ENCODE measurements at regions not wholly inside any gene's neighbourhood (a gene's known extent, or its start where the extent isn't known, plus 50 kb on each side); places are given as distances from the start of the nearest gene placed in this dataset.

DNA sequence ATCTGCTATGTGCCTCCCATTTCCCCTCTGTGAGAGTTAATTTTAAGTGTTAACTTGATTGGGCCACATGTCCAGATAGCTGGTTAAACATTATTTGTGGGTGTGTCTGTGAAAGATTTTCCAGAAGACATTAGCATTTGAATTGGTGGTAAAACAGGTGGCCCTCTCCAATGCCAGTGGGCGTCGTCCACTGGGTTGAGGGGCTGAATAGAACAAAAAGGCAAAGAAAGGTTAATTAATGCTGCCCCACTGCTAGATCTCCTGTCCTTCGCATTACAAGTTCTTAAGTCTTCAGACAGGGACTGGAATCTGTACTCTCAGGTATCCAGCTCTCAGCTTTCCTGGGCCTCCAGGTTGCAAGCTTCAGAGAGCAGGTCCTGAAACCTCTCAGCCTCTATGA lies 1160.9 kb upstream of the LRRN3 start:
- H3K4me3 ChIP-seq (replicated peaks in 1 of 3), result no peak overlapping the region
- no peak overlapping the region for H3K27ac ChIP-seq
- intact Hi-C loops (cut with DNase I), result no loop called here
- H3K27me3 ChIP-seq, result no peaks in the 10 kb centered on the region
- WGBS, 2 donors, result 66 to 82% methylated on average over 3 of the region's 3 CpGs
- H3K4me1 ChIP-seq, result no peaks in the 10 kb centered on the region
- no peak for DNase-seq
- no peaks in the 10 kb centered on the region for H3K9me3 ChIP-seq
- no peaks in the 10 kb centered on the region for H3K36me3 ChIP-seq
- TF ChIP-seq POLR2A (IDR thresholded peaks at IDR 0.05), result no peak
- TF ChIP-seq, protein P1, sequence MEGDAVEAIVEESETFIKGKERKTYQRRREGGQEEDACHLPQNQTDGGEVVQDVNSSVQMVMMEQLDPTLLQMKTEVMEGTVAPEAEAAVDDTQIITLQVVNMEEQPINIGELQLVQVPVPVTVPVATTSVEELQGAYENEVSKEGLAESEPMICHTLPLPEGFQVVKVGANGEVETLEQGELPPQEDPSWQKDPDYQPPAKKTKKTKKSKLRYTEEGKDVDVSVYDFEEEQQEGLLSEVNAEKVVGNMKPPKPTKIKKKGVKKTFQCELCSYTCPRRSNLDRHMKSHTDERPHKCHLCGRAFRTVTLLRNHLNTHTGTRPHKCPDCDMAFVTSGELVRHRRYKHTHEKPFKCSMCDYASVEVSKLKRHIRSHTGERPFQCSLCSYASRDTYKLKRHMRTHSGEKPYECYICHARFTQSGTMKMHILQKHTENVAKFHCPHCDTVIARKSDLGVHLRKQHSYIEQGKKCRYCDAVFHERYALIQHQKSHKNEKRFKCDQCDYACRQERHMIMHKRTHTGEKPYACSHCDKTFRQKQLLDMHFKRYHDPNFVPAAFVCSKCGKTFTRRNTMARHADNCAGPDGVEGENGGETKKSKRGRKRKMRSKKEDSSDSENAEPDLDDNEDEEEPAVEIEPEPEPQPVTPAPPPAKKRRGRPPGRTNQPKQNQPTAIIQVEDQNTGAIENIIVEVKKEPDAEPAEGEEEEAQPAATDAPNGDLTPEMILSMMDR (IDR thresholded peaks at IDR 0.05), result no peak

DNA sequence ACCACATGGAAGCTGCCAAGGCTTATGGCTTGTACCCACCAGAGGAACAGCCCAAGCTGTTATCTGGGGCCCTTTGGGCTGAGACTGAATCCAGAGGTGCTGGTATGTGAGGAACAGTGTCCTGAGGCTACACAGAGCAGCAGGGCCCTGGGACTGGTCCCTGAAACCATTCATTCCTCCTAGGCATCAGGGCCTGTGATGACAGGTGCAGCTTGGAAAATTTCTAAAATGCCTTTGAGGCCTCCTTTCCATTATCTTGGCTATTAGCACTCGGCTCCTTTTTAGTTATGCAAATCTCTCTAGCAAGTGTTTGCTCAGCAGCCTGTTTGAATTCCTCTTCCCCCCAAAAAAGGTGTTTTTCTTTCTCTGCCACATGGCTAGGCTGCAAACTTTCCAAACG lies 1151.7 kb upstream of the LRRN3 start:
- Histone ChIP-seq H3K4me1 (no peaks in the 10 kb centered on the region), H3K36me3 (no peaks in the 10 kb centered on the region), H3K4me3 (replicated peaks in 1 of 3) (no peak overlapping the region), H3K27ac (no peak overlapping the region), H3K27me3 (no peaks in the 10 kb centered on the region), H3K9me3 (no peaks in the 10 kb centered on the region)
- intact Hi-C loops (cut with DNase I), result no loop called here
- no peak for DNase-seq
- WGBS, 2 donors, result 57 to 60% methylated on average over 2 of the region's 2 CpGs
- TF ChIP-seq, protein P1 (IDR thresholded peaks at IDR 0.05), result no peak
- no peak for TF ChIP-seq POLR2A (IDR thresholded peaks at IDR 0.05)

DNA sequence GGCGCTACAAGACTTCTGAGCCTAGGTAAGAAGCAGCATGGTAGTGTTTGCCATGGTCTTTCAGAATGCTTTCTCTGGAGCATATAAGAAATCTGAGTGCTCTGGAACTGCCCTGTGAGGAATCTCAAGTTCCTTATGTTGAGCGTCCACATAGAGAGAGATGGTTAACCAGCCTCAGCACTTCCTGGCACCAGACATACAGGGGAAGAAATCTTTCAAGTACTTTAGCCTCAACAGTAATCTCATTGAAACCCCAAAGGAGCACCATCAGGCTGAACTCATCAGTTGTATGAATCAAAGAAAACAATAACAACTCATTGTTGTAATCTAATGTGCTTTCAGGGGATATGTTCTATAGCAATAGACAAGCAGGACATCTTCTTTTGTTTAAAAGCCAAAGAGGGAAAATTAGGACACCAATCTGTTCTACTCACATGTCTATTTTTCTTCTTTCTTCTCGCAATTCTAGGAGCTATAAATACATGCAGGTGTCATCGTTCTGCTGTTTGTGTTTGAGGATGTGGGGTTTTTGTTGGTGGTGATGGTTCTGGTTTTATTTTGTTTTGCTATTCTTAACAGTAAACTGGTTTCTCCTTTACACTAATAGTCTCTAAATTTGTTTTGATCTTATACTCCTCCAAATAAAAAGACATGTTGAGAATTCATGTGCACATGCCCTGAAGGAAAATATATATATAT lies 1145.0 kb upstream of the LRRN3 start:
- Histone ChIP-seq H3K4me3 (replicated peaks in 1 of 3) (no peak overlapping the region), H3K9me3 (no peaks in the 10 kb centered on the region), H3K27ac (no peak overlapping the region), H3K4me1 (no peaks in the 10 kb centered on the region), H3K27me3 (no peaks in the 10 kb centered on the region), H3K36me3 (no peaks in the 10 kb centered on the region)
- intact Hi-C loops (cut with DNase I), result no loop called here
- WGBS, 2 donors, result 88 to 89% methylated on average over 4 of the region's 4 CpGs
- no peak for DNase-seq
- TF ChIP-seq, protein P1 (IDR thresholded peaks at IDR 0.05), result no peak
- TF ChIP-seq POLR2A (IDR thresholded peaks at IDR 0.05), result no peak

DNA sequence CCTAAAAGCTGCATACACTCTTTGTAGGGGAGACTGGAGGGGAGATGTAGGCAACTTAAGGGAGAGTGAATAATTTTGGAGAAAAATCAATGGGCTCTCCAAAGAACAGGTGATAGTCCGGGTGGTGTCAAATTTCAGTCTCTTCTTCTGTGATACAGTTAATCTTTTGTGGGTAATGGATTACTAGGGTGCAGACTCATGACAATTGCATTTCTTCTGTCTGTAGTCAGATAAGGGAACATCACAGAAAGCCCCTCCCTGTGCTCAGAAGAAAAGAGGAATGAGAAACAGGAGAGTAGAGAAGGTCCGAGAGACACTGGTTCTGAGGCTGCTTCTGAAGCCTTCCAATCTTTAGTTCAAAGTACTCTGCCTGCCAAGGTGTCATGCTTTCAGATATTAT lies 1140.7 kb upstream of the LRRN3 start:
- Histone ChIP-seq H3K27me3 (no peaks in the 10 kb centered on the region), H3K27ac (no peak overlapping the region), H3K4me1 (no peaks in the 10 kb centered on the region), H3K9me3 (no peaks in the 10 kb centered on the region), H3K4me3 (replicated peaks in 1 of 3) (no peak overlapping the region), H3K36me3 (no peaks in the 10 kb centered on the region)
- DNase-seq, result no peak
- TF ChIP-seq, protein P1 (IDR thresholded peaks at IDR 0.05), result no peak
- TF ChIP-seq POLR2A (IDR thresholded peaks at IDR 0.05), result no peak
- intact Hi-C loops (cut with DNase I), result no loop called here
- WGBS, 2 donors, result 71 to 76% methylated on average over 2 of the region's 2 CpGs

DNA sequence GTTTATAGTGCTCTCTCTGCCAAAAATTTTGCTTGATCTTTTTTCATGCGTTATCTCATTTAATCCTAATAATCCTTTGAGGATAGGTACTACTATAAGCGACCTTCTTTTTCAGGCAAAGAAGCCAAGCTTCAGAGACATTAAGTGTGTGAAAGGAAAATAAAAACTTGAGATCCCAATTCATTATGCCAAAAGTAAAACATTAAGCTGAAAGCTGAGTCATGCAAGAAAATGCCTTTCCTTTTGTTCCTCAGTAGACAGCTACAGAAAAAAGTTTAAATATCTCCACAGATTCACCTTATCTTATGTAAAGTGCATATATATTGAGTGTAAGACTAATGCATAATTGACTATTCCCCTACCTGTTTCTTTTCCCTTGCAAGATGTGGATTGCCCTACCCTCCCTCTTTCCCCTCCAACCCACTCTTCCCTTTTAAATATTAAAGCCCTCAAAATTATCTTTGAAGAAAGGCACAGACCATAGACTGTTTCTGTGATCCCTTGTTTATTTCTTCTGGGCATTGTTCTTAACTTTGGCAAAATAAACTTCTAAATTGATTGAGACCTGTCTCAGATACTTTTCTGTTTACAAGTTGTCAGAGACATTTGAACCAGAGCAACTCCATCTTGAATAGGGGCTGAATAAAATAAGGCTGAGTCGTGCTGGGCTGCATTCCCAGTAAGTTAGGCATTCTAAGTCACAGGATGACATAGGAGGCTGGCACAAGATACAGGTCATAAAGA lies 1139.9 kb upstream of the LRRN3 start:
- Histone ChIP-seq H3K9me3 (no peaks in the 10 kb centered on the region), H3K36me3 (no peaks in the 10 kb centered on the region), H3K4me3 (replicated peaks in 1 of 3) (no peak overlapping the region), H3K27me3 (no peaks in the 10 kb centered on the region), H3K4me1 (no peaks in the 10 kb centered on the region), H3K27ac (no peak overlapping the region)
- TF ChIP-seq, protein P1 (IDR thresholded peaks at IDR 0.05), result no peak
- no peak for TF ChIP-seq POLR2A (IDR thresholded peaks at IDR 0.05)
- 71 to 78% methylated on average over 3 of the region's 3 CpGs for WGBS, 2 donors
- intact Hi-C loops (cut with DNase I), result no loop called here
- DNase-seq, result no peak

Measured in thyroid gland (tissue), 4 donors.